GM23338 (cell line): ENCODE measurements at regions not wholly inside any gene's neighbourhood (a gene's known extent, or its start where the extent isn't known, plus 50 kb on each side); places are given as distances from the start of the nearest gene placed in this dataset.

Experiments used
- ATAC-seq: fragments of 200-7000 bp; cut with Tn5 transposase; 3 replicates; pipeline ENCODE4 v1.9.1; 2020
- DNase-seq: peaks from one replicate; pipeline ENCODE4 v3.0.0-alpha.2; 2015; ENCODE audit warnings: low spot score
- H2AFZ ChIP-seq: fragments of 200-600 bp; sonication (generic); 2 replicates; pipeline ENCODE4 v1.8.0; 2016; ENCODE audit warnings: antibody characterized with exemption, mild to moderate bottlenecking, moderate library complexity
- H3F3A ChIP-seq: fragments of 200-600 bp; sonication (generic); replicated peaks from 2 replicates; pipeline ENCODE4 v1.8.0; 2017; ENCODE audit warnings: antibody characterized with exemption, mixed run types, low read depth
- H3K27ac ChIP-seq: fragments of 200-600 bp; sonication (generic); 2 replicates; pipeline ENCODE4 v1.6.1; 2016; ENCODE audit warnings: low read depth
- H3K27me3 ChIP-seq: fragments of 200-600 bp; sonication (generic); 2 replicates; pipeline ENCODE4 v1.8.0; 2016; ENCODE audit warnings: mild to moderate bottlenecking, mixed run types, moderate library complexity; ENCODE audit not compliant: insufficient read depth
- H3K36me3 ChIP-seq: fragments of 200-600 bp; sonication (generic); 2 replicates; pipeline ENCODE4 v1.8.0; 2016; ENCODE audit warnings: mild to moderate bottlenecking; ENCODE audit not compliant: insufficient read depth
- H3K4me1 ChIP-seq: fragments of 200-600 bp; sonication (generic); 2 replicates; pipeline ENCODE4 v1.8.0; 2016; ENCODE audit warnings: mild to moderate bottlenecking, moderate library complexity; ENCODE audit not compliant: insufficient read depth
- H3K4me2 ChIP-seq: fragments of 200-600 bp; sonication (generic); 2 replicates; pipeline ENCODE4 v1.7.1; 2017; ENCODE audit warnings: mixed run types
- H3K4me3 ChIP-seq: fragments of 200-600 bp; sonication (generic); 2 replicates; pipeline ENCODE4 v1.6.1; 2016; ENCODE audit warnings: mixed run types
- H3K79me2 ChIP-seq: fragments of 200-600 bp; sonication (generic); replicated peaks from 2 replicates; pipeline ENCODE4 v1.8.0; 2017; ENCODE audit warnings: mild to moderate bottlenecking; ENCODE audit not compliant: insufficient read depth
- H3K9me2 ChIP-seq: fragments of 200-600 bp; sonication (generic); 2 replicates; pipeline ENCODE4 v1.8.0; 2017; ENCODE audit not compliant: insufficient read depth
- H4K20me1 ChIP-seq: fragments of 200-600 bp; sonication (generic); replicated peaks from 2 replicates; pipeline ENCODE4 v1.8.0; 2017; ENCODE audit warnings: mild to moderate bottlenecking; ENCODE audit not compliant: insufficient read depth
- H3K27ac Mint-ChIP-seq: 2 replicates; pipeline ENCODE4 v1.8.0; 2020; ENCODE audit warnings: inconsistent platforms, mild to moderate bottlenecking, moderate library complexity, mixed read lengths
- H3K27me3 Mint-ChIP-seq: 3 replicates; pipeline ENCODE4 v1.8.0; 2022; ENCODE audit warnings: low read depth, mild to moderate bottlenecking, moderate library complexity, mixed read lengths, inconsistent platforms; ENCODE audit not compliant: insufficient read depth, poor library complexity
- H3K36me3 Mint-ChIP-seq: 3 replicates; pipeline ENCODE4 v1.8.0; 2021; ENCODE audit warnings: low read depth, mild to moderate bottlenecking, inconsistent platforms, moderate library complexity, mixed read lengths
- H3K4me1 Mint-ChIP-seq: 3 replicates; pipeline ENCODE4 v1.8.0; 2020; ENCODE audit warnings: mild to moderate bottlenecking, inconsistent platforms, mixed read lengths
- H3K4me3 Mint-ChIP-seq: 3 replicates; pipeline ENCODE4 v1.8.0; 2021; ENCODE audit warnings: moderate library complexity, mild to moderate bottlenecking, inconsistent platforms, mixed read lengths
- H3K9me3 Mint-ChIP-seq: 3 replicates; pipeline ENCODE4 v1.8.0; 2020; ENCODE audit warnings: moderate library complexity, mild to moderate bottlenecking, inconsistent platforms, mixed read lengths
- CREB1 ChIP-seq: fragments of 250-450 bp; sonication (Bioruptor Pico); IDR thresholded peaks from 2 replicates; pipeline ENCODE4 v1.5.0; 2020; ENCODE audit warnings: low read depth, mild to moderate bottlenecking, moderate library complexity
- CTCF ChIP-seq, 2 experiments: fragments of 200-600 bp in 1 of 2; sonication (generic) in 1 of 2; conservative IDR thresholded peaks; 2 replicates each; pipeline versions ENCODE4 v1.5.1 to v1.6.1; 2016 to 2017; ENCODE audit warnings: antibody characterized with exemption in 2 of 2, low read depth in 2 of 2, mild to moderate bottlenecking in 2 of 2, moderate library complexity in 1 of 2
- ETS1 ChIP-seq: IDR thresholded peaks from 2 replicates; pipeline ENCODE4 v1.6.1; 2016; ENCODE audit warnings: antibody characterized with exemption
- EZH2 ChIP-seq: fragments of 200-600 bp; sonication (generic); IDR thresholded peaks from one replicate; pipeline ENCODE4 v1.8.0; 2017; ENCODE audit warnings: antibody characterized with exemption, mild to moderate bottlenecking, low read depth; ENCODE audit not compliant: unreplicated experiment
- EZH2phosphoT487 ChIP-seq: fragments of 200-600 bp; sonication (generic); IDR thresholded peaks from one replicate; pipeline ENCODE4 v1.8.1; 2018; ENCODE audit warnings: antibody characterized with exemption; ENCODE audit not compliant: unreplicated experiment
- JUNB ChIP-seq: IDR thresholded peaks from one replicate; pipeline ENCODE4 v1.6.1; 2016; ENCODE audit warnings: antibody characterized with exemption; ENCODE audit not compliant: unreplicated experiment
- NANOG ChIP-seq: IDR thresholded peaks from 2 replicates; pipeline ENCODE4 v1.6.1; 2016; ENCODE audit warnings: antibody characterized with exemption, borderline replicate concordance
- POLR2AphosphoS5 ChIP-seq: IDR thresholded peaks from 2 replicates; pipeline ENCODE4 v1.6.1; 2016; ENCODE audit warnings: antibody characterized with exemption, low read depth
- STAT1 ChIP-seq: IDR thresholded peaks from one replicate; pipeline ENCODE4 v1.6.1; 2016; ENCODE audit warnings: antibody characterized with exemption; ENCODE audit not compliant: unreplicated experiment
- ZNF114 ChIP-seq: fragments of 250-450 bp; sonication (Bioruptor Pico); IDR thresholded peaks from 2 replicates; pipeline ENCODE4 v1.5.0; 2020; ENCODE audit warnings: mild to moderate bottlenecking, moderate library complexity
- ZNF331 ChIP-seq: fragments of 250-450 bp; sonication (Bioruptor Pico); IDR thresholded peaks from 2 replicates; pipeline ENCODE4 v1.5.0; 2020; ENCODE audit warnings: low read depth, mild to moderate bottlenecking, moderate library complexity
- ZNF462 ChIP-seq: fragments of 250-450 bp; sonication (Bioruptor Pico); IDR thresholded peaks from 2 replicates; pipeline ENCODE4 v1.5.0; 2020; ENCODE audit warnings: mild to moderate bottlenecking, moderate library complexity
- TF ChIP-seq, protein P1 (sequence below): IDR thresholded peaks from one replicate; pipeline ENCODE4 v1.6.1; 2018; ENCODE audit warnings: antibody characterized with exemption; ENCODE audit not compliant: unreplicated experiment

DNA sequence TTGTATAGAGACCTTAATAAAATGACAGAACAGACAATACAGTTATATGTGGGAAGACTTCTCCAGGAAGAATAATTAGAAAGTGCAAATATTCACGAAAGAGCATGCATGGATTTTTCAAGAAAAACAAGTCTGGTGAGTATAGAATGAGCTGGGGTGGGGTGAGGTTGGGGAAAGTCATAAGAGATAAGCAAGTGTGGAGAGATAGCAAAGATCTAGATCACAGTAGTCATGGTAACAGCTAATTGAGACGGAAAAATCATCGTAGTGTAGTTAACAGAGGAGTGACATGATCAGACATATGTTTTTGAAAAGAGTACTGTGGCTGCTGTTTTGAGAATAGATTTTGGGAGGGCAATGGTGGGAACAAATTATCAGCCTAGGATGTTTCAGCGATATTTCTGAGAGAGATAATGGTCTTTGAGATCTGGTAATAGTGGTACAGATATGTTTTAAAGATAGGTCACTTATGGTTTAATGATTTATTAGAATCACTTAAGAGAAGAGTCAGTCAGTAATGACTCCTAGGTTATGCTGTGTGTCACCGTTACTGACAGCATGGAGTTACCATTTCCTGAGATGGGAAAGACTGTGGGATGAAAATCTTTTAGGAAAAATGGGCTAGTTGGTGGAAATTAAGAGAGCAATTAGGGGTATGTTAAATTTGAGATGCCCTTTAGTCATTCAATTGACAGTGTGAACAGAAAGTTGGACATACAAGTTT lies 248.5 kb upstream of the SLC8A1 start:
- no peaks in the 10 kb centered on the region for H3K36me3 Mint-ChIP-seq
- TF ChIP-seq ZNF462 (CRISPR knock-in tag) = no peak
- TF ChIP-seq NANOG = no peak
- no peak for TF ChIP-seq POLR2AphosphoS5
- no peak for TF ChIP-seq ZNF114 (CRISPR knock-in tag)
- no peak for TF ChIP-seq STAT1
- no peak for TF ChIP-seq EZH2phosphoT487
- TF ChIP-seq EZH2 = no peak
- no peak for TF ChIP-seq JUNB
- no peak for TF ChIP-seq ETS1
- TF ChIP-seq CREB1 = no peak
- TF ChIP-seq CTCF (conservative IDR thresholded peaks at IDR 0.05; ENCODE audit: low read depth in 2 of 2) = no peak
- TF ChIP-seq ZNF331 = no peak
- TF ChIP-seq, protein P1, sequence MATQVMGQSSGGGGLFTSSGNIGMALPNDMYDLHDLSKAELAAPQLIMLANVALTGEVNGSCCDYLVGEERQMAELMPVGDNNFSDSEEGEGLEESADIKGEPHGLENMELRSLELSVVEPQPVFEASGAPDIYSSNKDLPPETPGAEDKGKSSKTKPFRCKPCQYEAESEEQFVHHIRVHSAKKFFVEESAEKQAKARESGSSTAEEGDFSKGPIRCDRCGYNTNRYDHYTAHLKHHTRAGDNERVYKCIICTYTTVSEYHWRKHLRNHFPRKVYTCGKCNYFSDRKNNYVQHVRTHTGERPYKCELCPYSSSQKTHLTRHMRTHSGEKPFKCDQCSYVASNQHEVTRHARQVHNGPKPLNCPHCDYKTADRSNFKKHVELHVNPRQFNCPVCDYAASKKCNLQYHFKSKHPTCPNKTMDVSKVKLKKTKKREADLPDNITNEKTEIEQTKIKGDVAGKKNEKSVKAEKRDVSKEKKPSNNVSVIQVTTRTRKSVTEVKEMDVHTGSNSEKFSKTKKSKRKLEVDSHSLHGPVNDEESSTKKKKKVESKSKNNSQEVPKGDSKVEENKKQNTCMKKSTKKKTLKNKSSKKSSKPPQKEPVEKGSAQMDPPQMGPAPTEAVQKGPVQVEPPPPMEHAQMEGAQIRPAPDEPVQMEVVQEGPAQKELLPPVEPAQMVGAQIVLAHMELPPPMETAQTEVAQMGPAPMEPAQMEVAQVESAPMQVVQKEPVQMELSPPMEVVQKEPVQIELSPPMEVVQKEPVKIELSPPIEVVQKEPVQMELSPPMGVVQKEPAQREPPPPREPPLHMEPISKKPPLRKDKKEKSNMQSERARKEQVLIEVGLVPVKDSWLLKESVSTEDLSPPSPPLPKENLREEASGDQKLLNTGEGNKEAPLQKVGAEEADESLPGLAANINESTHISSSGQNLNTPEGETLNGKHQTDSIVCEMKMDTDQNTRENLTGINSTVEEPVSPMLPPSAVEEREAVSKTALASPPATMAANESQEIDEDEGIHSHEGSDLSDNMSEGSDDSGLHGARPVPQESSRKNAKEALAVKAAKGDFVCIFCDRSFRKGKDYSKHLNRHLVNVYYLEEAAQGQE = no peak

More for the DNA sequence above, 248.5 kb upstream of the SLC8A1 start:
- H3K27ac ChIP-seq = no peak overlapping the region
- Mint-ChIP-seq H3K27ac (no peak overlapping the region), H3K4me1 (no peaks in the 10 kb centered on the region), H3K9me3 (0 out of 3 replicates have a peak, but pooled peaks cover 5% of the 10 kb centered on the region), H3K4me3 (no peak overlapping the region), H3K27me3 (peaks cover 1% of the 10 kb centered on the region)
- no peaks in the 10 kb centered on the region for H3F3A ChIP-seq
- H3K4me2 ChIP-seq = no peak overlapping the region
- H3K36me3 ChIP-seq = no peaks in the 10 kb centered on the region; the same call in 1 of the 2 replicates
- H4K20me1 ChIP-seq = no peaks in the 10 kb centered on the region
- H2AFZ ChIP-seq = no peak overlapping the region
- no peaks in the 10 kb centered on the region for H3K9me2 ChIP-seq
- DNase-seq (no peak), ATAC-seq (no peak)
- H3K79me2 ChIP-seq = no peaks in the 10 kb centered on the region
- H3K27me3 ChIP-seq = no peaks in the 10 kb centered on the region
- no peaks in the 10 kb centered on the region for H3K4me1 ChIP-seq
- no peak overlapping the region for H3K4me3 ChIP-seq
